NCI-H82 treated with DMSO at 0.1 percent for 48 hours (cell line): ENCODE measurements at regions not wholly inside any gene's neighbourhood (a gene's known extent, or its start where the extent isn't known, plus 50 kb on each side); places are given as distances from the start of the nearest gene placed in this dataset.
A peak's percentile ranks its signal among the peaks of the same experiment; 100 is the strongest.
"Not testable (repeated sequence)": the region's sequence is repeated elsewhere in the genome, so short reads cannot be mapped to it uniquely, and the experiment has no call there.

Experiments used
- DNase-seq: peaks from one replicate; lab custom pipeline; 2025; ENCODE audit not compliant: unreplicated experiment; lab: John Stamatoyannopoulos, UW

GRCh38 chr2:223459328-223459939, 142.7 kb downstream of the SCG2 start:
- no peak for DNase-seq

DNA sequence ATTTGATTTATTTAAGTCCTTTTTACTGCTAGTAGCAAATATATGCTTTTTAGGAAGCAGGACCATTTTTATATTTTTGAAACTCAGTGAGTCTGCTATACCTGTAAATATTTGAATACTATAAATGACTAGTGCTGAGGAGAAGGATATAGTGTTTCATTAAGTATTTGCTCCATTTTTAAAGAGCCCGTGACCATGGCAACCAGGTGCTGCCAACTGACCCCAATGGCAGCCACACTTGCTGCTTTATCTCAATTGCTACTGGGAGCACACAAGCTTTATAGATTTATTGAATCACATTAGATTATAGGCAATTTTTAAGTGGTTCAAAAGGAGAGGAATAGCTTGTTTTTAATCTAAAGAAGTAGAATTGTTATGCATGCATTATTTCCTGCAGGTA, 142.0 kb downstream of the SCG2 start:
- DNase-seq: no peak

- no peak for DNase-seq
Measured at GRCh38 chr2:223460774-223461211, 141.4 kb downstream of the SCG2 start.

- DNase-seq: no peak
Measured at GRCh38 chr2:223464071-223464470, 138.1 kb downstream of the SCG2 start.

DNA sequence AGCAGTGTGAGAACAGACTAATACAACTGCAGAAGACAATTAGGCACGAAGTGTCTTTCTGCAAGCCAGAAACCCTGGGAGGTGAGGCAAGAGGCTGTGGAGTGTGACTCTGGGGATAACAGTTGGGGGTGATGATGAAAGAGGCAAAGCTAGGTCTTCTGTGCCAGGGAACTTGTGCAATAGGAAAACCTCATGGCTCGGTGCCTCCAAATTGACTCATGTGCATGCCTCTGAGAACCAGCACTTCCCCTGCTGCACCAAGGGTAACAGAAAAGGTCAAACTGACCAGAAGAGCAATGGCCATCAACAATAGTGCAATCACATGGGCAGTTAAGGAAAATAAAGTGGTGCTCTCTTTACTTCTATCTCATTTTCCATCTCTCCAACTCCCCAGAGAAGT, 136.4 kb downstream of the SCG2 start:
- no peak for DNase-seq

DNA sequence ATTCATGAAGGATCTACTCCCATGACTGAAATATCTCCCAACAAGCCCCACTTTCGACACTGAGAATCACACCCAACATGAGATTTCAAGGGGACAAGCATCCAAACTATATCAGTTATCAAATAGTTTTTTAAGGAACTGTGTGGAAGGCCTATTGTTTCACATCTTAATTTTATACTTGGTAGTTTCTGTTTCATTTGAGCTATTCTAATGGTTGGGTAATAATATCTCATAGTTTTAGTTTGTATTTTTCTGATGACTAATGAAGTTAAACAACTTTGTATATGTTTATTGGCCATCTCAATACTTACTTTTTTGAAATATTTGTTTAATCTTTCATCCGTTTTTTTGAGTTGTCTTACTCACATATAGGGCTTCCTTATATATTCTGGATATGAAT, 135.0 kb downstream of the SCG2 start:
- DNase-seq: no peak

DNA sequence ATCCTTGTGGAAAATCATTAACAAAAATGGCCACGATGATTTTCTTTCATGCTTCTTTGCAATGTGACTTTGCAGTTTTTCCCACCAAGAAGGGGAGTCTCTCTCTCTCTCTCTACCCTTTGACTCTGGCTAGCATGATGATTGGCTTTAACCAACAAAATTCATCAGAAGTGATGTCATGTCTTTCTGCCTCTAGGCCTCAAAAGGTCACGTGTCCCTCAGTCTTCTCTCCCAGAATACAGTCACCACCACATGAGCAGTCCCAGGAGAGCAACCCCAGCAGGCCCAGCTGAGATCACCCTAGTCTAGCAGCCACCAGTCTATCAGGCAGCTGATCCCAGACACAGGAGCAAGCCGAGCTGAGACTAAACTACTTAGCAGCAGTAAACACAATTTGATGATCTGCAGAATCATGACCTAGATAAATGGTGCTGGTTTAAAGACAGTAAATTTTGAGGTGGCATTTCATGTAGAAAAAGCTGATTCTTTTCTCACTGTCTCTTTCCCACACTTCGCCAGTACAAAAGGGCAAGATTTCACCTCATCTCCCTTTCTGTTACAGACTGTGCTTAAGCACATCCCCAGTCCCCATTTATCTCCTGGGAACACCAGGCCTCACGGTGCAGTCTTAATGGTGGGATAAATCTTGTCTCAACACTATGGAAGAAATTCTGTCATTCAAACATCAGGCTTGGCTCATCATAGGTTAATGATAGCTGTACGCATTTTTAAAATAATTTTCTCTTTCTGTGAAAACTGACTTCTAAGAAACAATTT, 132.7 kb downstream of the SCG2 start:
- no peak for DNase-seq

DNA sequence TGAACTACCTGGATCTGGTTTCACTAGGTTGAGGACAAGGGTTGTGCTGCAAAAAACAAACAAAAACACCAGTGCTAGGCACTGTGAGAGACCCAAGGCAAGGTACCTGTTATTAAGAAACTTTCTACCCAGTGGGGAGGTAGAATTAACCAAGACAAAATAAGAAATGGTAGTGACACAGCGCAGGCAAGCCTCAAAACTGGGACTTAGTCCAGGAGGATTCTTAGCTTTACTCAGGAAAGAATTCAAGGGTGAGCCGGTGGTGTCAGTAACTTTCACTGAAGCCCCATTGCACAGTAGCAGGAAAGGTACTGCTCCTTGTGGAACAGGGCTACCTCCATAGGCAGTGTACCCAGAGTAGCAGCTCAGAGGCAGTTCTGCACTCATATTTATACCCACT, 131.6 kb downstream of the SCG2 start:
- DNase-seq: no peak

DNA sequence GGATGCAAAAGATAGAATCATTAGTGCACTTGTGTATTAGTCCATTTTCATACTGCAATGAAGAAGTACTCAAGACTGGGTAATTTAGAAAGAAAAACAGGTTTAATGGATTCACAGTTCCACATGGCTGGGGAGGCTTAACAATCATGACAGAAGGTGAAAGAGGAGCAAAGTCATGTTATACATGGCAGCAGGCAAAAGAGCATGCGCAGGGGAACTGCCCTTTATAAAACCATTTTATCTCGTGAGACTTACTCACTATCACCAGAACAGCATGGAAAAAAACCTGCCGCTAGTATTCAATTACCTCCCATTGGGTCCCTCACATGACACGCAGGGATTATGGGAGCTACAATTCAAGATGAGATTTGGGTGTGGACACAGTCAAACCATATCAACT, 129.4 kb downstream of the SCG2 start:
- DNase-seq: no peak

- DNase-seq: no peak
Measured at GRCh38 chr2:223474893-223475292, 127.3 kb downstream of the SCG2 start.

- DNase-seq: no peak
Measured at GRCh38 chr2:223475901-223476300, 126.3 kb downstream of the SCG2 start.

DNA sequence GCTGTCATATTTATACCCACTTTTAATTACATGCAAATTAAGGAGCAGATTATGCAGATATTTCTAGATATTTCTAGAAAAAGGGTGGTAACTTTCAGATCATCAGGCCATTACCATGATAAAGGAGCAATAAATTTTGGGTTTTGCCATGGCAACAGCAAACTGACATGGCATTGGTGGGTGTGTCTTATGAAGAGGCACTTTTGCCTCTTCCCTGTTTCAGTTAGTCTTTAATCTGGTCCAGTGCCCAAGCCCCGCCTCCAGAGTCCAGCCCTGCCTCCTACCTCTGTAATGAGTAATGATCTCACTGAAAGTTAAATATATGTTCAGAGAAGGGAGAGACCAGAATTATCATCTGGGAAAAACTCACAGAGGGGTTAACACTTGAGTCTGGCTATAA, 124.8 kb downstream of the SCG2 start:
- no peak for DNase-seq

- DNase-seq: no peak
Measured at GRCh38 chr2:223481486-223481885, 120.7 kb downstream of the SCG2 start.

DNA sequence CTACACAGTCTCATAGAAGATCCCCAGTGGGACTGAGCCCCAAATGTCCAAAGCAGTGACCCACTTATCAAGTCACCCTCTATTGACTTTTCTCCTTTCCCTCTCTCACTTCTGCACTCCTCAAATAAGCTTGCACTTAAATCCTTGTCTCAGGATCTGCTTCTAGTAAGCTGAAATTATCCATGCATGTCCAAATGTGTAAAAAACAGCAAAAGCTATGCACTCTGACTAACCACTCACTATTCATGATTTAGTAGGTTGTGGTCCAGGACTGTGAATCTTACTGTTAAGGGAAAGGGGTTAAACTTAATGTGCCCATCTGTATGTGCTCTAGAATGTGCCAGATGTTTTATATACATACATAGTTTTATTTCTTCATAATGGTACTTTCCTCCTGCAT, 115.4 kb downstream of the SCG2 start:
- DNase-seq: peak; percentile 26

- DNase-seq: peak; percentile 76
Measured at GRCh38 chr2:223487214-223487846, 114.8 kb downstream of the SCG2 start.

DNA sequence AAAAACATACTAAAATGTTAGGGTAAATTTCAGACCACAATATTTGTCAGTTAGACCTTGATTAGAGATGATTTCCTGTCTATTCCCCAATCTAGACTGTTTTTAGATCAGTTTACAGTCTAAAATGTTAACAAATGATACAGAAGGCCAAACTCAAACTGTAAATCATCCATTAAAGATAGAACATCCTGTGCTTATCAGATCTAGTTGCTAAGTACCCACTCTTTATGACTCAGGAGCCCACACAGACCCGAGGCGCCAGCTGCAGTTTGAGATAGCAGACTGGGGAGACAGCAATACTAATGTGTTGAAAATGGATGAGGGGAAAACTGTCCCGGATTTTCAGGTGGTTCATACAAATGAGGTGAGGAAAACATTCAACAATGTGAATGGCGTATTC, 113.3 kb downstream of the SCG2 start:
- DNase-seq: peak; percentile 18

- DNase-seq: no peak
Measured at GRCh38 chr2:223494496-223494895, 107.7 kb downstream of the SCG2 start.

DNA sequence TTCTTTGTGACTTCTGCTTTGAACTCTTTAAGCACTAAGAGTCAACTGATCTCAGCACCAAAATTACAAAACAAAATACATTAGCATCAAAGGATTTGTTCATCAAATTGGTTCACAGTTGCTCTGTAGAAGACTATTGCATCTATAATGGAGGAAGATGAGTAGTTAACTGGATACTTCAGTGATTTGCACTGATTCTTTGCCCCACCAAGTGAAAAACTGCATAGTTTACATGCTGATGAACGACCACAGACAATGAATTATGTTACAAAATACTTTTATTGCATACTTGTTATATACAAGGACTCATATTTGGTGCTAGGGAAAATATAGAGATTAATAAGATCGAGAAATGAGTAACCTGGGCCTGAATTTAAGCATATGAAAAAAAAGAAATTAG, 107.2 kb downstream of the SCG2 start:
- DNase-seq: no peak

GRCh38 chr2:223496853-223497252, 105.3 kb downstream of the SCG2 start:
- DNase-seq: not testable (repeated sequence)

DNA sequence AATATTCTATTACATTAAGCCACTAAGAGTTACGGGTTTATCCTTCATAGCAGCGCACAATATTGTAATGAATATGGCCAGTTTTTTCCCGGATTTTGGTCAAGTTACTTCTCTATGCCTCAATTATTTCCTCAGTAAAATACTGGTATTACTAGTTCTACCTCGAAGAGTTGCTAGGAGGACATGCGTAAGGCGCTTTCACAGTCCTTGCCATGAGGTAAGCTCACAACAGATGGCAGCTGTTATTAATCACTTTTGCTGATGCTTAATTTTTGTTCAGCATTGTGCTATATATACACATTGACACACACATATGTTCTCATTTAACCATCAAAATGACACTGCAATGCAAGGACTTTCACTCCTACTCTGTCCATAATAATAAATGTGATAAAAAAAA, 101.5 kb downstream of the SCG2 start:
- no peak for DNase-seq

GRCh38 chr2:223501641-223502040, 100.5 kb downstream of the SCG2 start:
- DNase-seq: no peak

DNA sequence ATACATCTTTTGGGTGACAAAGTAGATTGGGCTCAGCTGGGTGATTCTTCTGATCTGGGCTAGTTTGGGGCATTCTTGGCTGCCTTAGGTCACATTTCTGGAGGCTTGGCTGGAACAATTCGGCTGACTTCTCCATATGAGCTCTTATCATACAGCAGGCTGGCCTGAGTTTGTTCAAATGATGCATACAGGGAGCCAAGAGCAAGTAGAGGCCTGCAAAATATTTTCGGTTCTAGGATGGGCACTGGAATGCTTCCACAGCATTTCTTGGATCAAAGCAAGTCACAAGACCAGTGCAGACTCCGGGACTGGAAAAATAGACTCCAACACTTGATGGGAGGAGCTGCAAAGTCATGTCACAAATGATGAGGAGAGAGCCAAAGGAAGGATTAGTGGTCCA, 98.4 kb downstream of the SCG2 start:
- no peak for DNase-seq
